ENCODE measurements at regions not wholly inside any gene's neighbourhood (a gene's known extent, or its start where the extent isn't known, plus 50 kb on each side); places are given as distances from the start of the nearest gene placed in this dataset.

DNA sequence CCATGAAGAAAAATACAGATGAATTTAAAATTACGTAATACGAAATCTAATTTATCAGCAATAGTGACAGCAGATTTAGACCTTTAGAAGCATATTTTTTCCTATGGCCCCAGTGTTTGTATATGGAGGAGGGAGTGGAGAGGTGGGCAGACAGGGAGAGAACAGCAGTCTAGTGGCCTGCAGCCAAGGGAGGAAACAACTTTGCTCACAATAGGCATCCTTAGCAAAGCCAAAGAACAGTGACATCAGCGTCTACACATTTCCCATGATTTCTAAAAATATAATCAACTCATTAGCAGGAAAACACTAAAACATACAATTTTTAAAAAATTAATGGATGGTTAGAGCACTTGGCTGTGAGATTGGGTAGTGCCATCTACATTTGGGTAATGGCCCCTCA, 622.6 kb upstream of the ATP2B1 start:
- Mint-ChIP-seq H3K4me1 (peaks cover 45% of the 10 kb centered on the region), H3K9me3 (no peaks in the 10 kb centered on the region), H3K4me3 (no peak overlapping the region), H3K36me3 (ENCODE audit: low read depth) (no peaks in the 10 kb centered on the region), H3K27ac (peak overlapping the region in 2 of 3 experiments; percentile 75 to 77), H3K27me3 (ENCODE audit: low read depth) (no peaks in the 10 kb centered on the region)
- TF ChIP-seq, protein P1, sequence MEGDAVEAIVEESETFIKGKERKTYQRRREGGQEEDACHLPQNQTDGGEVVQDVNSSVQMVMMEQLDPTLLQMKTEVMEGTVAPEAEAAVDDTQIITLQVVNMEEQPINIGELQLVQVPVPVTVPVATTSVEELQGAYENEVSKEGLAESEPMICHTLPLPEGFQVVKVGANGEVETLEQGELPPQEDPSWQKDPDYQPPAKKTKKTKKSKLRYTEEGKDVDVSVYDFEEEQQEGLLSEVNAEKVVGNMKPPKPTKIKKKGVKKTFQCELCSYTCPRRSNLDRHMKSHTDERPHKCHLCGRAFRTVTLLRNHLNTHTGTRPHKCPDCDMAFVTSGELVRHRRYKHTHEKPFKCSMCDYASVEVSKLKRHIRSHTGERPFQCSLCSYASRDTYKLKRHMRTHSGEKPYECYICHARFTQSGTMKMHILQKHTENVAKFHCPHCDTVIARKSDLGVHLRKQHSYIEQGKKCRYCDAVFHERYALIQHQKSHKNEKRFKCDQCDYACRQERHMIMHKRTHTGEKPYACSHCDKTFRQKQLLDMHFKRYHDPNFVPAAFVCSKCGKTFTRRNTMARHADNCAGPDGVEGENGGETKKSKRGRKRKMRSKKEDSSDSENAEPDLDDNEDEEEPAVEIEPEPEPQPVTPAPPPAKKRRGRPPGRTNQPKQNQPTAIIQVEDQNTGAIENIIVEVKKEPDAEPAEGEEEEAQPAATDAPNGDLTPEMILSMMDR (IDR thresholded peaks at IDR 0.05; ENCODE audit: unreplicated experiment in 3 of 3), result no peak

DNA sequence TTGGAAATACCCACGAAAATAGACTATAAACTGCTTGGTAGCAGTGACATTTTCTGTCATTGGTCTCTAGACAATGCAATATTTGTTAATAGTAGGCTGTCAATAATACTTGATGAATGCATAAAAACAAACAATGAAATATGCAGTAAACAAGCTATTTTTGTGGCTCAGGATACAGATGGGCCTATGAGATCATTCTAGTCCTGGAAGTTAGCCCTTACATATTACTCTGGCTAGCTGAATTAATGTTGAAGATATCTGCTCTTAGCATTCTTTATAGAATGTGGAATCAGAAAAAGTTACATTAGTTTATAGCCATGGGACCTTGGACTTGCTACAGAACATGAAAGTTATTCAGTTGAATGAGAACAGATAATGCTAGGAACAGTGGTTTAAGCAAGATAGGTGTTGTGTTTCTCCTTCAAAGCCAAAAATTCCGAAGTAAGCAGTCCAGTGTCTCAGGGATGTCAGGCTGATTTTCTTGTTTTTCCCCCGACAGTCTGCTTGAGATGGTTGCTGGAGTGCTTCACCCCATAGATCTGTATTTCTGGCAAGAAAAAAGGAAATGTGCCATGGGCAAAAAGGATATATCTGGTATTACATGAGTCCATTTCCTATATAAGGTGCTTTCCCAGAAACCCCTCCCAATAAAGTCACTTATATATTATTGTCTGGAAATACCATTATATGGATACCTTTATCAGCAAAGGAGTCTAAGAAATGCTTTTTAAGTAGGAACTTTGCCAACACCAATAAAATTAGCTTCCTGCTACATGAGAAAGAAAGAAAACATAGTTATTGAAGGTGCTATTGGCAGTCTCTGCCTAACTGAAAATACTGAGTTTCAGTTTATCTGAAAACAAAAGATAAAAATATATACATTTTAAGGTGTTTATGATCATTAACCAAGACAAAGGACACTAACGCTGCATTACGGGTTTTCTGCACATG, 619.4 kb upstream of the ATP2B1 start:
- TF ChIP-seq, protein P1 (IDR thresholded peaks at IDR 0.05; ENCODE audit: unreplicated experiment in 3 of 3), result no peak
- Mint-ChIP-seq H3K27me3 (ENCODE audit: low read depth) (no peaks in the 10 kb centered on the region), H3K4me1 (peaks cover 34% of the 10 kb centered on the region), H3K27ac (peak overlapping the region in 2 of 3 experiments; percentile 17 to 41), H3K36me3 (ENCODE audit: low read depth) (no peaks in the 10 kb centered on the region), H3K4me3 (no peak overlapping the region), H3K9me3 (no peaks in the 10 kb centered on the region)

- Mint-ChIP-seq H3K4me3 (no peak overlapping the region), H3K27me3 (ENCODE audit: low read depth) (no peaks in the 10 kb centered on the region), H3K36me3 (ENCODE audit: low read depth) (no peaks in the 10 kb centered on the region), H3K9me3 (peaks cover 3% of the 10 kb centered on the region), H3K27ac (no peak overlapping the region), H3K4me1 (peaks cover 19% of the 10 kb centered on the region)
- TF ChIP-seq, protein P1 (IDR thresholded peaks at IDR 0.05; ENCODE audit: unreplicated experiment in 3 of 3), result no peak
These were observed 614.6 kb upstream of the ATP2B1 start for GRCh38 chr12:90323217-90323616.

DNA sequence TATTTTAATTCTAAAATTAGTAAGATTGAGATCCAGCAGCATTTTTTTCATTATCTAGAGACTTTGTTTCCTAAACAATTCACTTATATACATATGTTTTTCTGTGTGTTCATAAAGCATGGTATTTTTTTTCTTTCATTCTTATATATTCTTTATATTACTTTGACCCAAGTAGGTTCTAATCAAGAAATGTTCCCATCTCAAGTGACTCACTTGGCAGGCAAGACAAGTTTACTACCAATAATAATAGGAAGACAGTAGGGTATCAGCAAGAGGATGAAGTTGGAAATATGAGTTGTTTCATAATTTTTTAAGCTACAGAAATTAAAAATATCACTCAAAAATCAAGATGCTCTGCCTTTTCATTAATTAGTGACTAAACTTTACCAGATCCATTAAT, 613.4 kb upstream of the ATP2B1 start:
- Mint-ChIP-seq H3K4me1 (peaks cover 10% of the 10 kb centered on the region), H3K9me3 (peaks cover 3% of the 10 kb centered on the region), H3K4me3 (no peak overlapping the region), H3K36me3 (ENCODE audit: low read depth) (no peaks in the 10 kb centered on the region), H3K27me3 (ENCODE audit: low read depth) (no peaks in the 10 kb centered on the region), H3K27ac (no peak overlapping the region)
- TF ChIP-seq, protein P1 (IDR thresholded peaks at IDR 0.05; ENCODE audit: unreplicated experiment in 3 of 3), result no peak

GRCh38 chr12:90321369-90321768, 612.7 kb upstream of the ATP2B1 start:
- H3K4me1 Mint-ChIP-seq, result peaks cover 7% of the 10 kb centered on the region
- no peak overlapping the region for H3K4me3 Mint-ChIP-seq
- TF ChIP-seq, protein P1 (IDR thresholded peaks at IDR 0.05; ENCODE audit: unreplicated experiment in 3 of 3), result no peak
- no peak overlapping the region for H3K27ac Mint-ChIP-seq
- H3K27me3 Mint-ChIP-seq (ENCODE audit: low read depth), result no peaks in the 10 kb centered on the region
- H3K36me3 Mint-ChIP-seq (ENCODE audit: low read depth), result no peaks in the 10 kb centered on the region
- H3K9me3 Mint-ChIP-seq, result peaks cover 3% of the 10 kb centered on the region

- Mint-ChIP-seq H3K4me1 (no peaks in the 10 kb centered on the region), H3K27me3 (ENCODE audit: low read depth) (no peaks in the 10 kb centered on the region), H3K27ac (no peak overlapping the region), H3K36me3 (ENCODE audit: low read depth) (no peaks in the 10 kb centered on the region), H3K4me3 (no peak overlapping the region), H3K9me3 (no peaks in the 10 kb centered on the region)
- TF ChIP-seq, protein P1 (IDR thresholded peaks at IDR 0.05; ENCODE audit: unreplicated experiment in 3 of 3), result no peak
These were observed 602.9 kb upstream of the ATP2B1 start for GRCh38 chr12:90311561-90311960.

All from nephron (organoid).